ENCODE measurements at regions not wholly inside any gene's neighbourhood (a gene's known extent, or its start where the extent isn't known, plus 50 kb on each side); places are given as distances from the start of the nearest gene placed in this dataset.
"Not testable (repeated sequence)": the region's sequence is repeated elsewhere in the genome, so short reads cannot be mapped to it uniquely, and the experiment has no call there.

DNA sequence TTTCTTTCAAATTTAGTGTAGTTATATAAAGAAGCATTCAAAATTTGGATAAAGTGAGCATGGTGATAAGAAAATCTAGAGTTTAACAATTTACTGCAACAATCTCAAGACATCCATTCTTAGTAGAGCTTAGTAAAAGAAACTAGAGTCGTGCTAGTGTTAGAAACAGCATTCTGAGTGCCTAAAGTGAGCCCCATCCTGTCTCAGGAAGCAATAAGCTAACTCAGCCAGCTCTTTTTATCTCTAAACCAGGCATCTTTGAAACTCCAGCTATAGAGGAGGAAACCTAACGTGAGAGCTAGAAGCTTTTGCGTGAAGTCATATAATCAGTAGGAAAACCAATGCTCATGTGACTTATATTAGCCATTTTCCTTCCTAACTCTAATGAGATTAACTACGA lies 1187.1 kb upstream of the EPHA6 start:
- no peak for DNase-seq (ENCODE audit: low read depth in 2 of 2)

DNA sequence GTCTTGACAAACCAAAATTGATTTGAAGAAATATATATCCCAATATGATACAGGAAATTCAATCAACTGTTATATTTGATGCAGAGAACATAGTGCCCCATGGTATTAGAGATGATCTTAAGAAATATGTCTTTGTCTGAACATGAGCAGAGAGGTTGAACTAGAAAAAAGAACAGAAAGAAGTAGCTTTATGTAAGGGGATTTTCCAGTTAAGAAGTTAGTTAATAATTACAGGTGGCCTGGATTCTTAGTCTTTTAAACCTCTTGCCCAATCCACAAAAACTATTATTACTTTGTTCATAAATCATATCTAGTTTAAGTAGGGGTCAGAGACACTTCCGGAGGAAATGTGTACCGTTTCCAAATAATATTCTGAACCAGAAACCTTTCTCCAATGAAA lies 1186.7 kb upstream of the EPHA6 start:
- DNase-seq (ENCODE audit: low read depth in 2 of 2), result no peak

DNA sequence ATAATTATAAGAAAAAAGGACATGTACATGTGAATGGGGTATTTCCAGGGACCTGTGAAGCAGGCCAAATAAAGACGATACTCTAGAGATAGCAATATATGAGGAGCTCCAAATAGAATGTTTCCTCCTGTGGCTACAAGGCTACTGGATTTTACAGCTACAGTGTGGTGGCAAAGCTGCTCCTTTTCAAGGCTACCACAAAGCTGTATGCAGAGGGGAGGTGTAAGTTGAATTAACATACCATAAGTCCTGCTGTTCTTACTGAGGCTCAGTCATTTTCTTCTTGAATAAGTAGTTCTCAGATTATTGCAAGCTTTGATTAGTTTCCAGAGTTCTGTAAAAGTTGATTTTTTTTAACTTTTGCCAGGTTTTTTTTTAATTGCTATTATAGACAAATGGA lies 1184.6 kb upstream of the EPHA6 start:
- DNase-seq (ENCODE audit: low read depth in 2 of 2), result no peak

DNA sequence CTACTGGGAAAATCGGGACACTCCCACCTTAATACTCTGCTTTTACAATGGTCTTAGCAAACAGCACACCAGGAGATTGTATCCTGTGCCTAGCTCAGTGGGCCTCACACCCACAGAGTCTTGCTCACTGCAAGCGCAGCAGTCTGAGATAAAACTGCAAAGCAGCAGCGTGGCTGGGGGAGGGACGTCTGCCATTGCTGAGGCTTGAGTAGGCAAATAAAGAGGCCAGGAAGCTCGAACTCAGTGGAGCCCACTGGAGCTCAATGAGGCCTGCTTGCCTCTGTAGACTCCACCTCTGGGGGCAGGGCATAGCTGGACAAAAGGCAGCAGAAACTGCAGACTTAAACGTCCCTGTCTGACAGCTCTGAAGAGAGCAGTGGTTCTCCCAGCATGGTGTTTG lies 1169.1 kb upstream of the EPHA6 start:
- no peak for DNase-seq (ENCODE audit: low read depth in 2 of 2)

DNA sequence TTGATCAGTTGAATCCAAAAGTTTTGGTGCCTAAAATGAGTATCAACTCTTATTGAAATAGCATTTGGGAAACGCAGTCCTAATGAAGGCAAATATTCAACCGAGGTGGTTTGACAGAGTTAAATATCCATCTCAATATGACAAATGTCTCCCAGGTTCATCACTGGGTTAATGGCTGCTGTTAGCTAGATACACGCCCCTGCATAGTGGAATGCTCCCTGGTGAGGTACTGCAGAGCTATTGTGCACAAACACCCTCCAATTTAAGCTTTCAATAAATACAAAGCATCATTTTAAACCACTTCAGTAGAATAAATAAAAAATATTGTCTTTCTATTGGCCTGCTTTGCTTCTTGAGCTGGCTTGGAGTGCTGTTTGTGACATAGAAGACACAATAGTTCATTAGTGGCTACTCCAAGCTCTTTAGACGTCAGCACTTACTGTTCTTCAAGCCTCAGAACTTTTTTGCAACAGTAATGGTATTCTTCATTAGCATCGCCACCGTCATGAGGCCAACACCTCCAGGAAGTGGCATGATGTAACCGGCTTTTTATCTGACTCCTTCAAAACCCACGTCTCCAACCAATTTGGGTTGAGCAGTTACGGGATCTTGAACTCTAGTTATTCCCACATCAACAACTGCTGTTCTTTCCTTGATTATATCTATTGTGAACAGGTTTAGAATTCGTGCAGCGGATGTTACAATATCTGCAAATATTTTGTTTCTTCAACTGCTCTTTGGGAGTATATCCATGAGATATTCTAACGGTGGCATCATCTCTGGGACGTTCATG lies 1159.6 kb upstream of the EPHA6 start:
- DNase-seq (ENCODE audit: low read depth in 2 of 2), result no peak

DNA sequence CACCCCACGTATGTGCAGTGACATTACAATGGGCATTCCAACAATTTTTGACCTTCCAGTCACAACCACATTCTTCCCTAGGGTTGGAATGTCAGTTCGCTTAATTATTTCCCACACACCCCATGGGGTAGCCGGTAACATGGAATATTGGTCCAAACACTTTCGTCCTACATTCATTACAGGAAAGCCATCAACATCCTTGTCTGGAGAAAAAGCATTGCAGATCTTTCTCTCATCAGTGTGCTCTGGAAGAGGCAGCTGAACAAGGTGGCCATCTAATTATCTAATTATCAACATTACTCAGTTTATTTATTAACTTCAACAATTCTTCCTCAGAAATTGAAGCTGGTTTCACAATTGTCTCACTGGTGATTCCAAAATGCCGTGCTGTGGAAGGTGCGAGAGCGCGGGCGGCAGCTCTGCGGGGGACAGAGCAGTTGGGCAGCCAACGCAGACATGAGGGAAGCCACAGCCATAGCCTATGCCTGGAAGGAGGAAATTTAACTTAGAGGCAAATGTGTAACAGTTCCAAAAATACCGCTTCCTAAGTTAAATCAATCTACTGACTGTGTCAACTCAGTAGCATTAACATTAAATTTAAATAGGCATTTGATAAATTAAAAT lies 1158.9 kb upstream of the EPHA6 start:
- DNase-seq (ENCODE audit: low read depth in 2 of 2), result no peak

DNA sequence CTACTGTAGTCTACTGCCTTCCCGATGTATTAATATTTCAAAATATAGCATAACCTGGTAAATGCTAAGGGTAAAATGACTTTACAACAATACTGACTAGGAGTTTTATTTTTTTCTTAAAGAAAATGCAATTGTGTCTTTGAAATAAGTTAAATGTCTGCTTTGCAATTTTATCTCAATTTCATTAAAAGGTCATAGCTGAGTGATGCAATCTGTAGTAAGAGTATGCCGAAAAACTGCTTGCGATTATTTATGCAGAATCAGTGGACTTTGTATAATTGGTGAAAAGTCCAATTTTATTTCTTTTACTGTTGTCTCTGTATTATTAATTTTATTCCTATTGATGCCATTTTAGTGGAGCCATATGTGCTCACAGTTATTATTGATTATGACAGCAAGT lies 1143.6 kb upstream of the EPHA6 start:
- no peak for DNase-seq (ENCODE audit: low read depth in 2 of 2)

DNA sequence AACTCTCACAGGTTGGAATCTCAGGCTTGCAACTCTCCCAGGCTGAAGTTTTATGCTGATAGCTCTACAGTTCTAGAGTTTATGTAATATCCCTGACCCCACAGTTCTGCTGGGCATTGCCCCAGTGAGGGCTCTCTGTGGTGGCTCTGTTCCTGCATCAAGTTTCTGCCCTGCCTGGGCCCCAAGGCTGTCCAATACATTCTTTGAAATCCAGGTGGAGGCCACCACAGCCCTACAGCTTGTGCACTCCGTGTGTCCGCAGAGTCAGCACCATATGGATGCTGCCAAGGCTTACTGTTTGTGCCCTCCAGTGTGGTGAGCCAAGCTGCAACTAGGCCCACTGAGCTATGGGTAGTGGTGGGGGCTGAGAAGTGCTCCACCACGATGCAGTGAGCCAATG lies 1141.2 kb upstream of the EPHA6 start:
- no peak for DNase-seq (ENCODE audit: low read depth in 2 of 2)

DNA sequence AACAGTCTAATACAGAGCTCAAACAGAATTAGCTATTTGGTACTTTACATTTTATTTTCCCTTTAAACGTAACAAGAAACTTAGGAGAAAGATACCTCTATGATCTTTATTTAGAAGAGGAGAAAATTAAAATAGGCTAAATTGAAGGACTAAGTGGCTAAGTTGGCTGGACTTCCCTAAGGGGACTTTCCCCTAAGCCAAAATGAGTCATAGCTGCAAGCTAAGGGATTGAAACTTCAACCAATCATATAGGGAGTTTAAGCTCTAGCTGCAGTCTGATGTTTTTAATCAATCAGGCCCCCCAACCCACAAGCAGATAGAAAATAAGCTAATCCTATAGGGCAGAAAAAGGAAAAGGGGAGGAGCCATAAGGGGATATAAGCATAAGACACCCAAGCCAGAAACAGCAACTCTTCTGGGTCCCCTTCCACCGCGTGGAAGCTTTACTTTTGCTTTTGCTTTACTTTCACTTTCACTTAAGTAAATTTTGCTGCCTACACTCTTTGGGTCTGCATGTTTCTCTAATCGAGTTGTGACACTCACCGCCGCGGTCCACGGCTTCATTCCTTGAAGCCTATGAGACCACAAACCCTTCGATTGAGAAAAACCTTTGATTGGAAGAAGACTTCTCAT lies 1108.5 kb upstream of the EPHA6 start:
- DNase-seq (ENCODE audit: low read depth in 2 of 2), result no peak

DNA sequence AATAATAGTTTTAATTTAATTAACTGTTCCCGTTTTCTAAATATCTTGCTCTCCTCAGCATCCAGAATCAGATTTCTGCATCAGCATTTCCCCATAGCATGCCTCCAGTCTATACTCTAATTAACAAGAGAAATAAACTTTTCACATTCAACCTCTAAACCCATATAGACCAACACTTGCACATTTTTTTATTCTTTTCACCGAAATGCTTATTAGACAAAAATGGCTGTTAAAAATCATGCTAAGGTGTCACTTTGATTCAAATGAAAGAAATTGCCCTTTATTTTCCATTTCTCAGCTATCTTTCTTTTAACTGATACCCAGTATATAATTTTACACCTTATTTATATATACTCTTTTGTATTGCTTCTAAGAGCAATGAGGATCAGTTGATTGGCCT lies 1107.1 kb upstream of the EPHA6 start:
- no peak for DNase-seq (ENCODE audit: low read depth in 2 of 2)

DNA sequence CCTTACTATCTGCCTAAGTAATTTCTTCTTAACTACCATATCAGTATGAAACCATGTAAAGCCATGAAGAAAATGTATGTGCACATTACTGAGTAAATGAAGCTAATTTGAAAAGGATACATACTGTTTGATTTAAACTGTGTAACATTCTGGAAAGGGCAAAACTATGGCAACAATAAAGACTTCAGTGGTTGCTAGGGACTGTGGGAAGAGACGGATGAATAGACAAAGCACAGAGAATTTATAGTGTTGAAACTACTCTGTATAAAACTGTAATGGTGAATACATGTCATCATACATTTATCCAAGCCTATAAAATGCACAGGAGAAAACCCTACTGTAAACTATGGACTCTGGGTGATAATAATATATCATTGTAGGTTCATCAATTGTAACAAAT lies 1103.7 kb upstream of the EPHA6 start:
- no peak for DNase-seq (ENCODE audit: low read depth in 2 of 2)

DNA sequence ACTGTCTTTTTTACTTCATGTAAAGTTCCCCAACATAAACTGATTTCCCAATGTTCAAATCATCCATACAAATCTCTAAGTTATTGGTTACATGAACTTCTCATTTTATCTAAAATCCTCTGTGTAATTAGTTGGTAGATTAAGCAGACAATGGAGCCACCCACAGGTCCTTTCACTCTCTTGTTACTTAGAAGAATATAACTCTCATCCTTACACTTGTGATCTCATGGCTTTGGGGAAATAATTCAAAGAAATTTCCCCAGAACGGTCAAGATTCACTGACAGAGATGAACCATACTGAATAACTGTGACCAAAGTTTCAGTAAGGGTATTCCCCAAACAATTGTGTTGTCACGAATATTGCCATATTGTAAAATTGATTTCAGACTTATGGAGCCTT lies 1102.6 kb upstream of the EPHA6 start:
- no peak for DNase-seq (ENCODE audit: low read depth in 2 of 2)

DNA sequence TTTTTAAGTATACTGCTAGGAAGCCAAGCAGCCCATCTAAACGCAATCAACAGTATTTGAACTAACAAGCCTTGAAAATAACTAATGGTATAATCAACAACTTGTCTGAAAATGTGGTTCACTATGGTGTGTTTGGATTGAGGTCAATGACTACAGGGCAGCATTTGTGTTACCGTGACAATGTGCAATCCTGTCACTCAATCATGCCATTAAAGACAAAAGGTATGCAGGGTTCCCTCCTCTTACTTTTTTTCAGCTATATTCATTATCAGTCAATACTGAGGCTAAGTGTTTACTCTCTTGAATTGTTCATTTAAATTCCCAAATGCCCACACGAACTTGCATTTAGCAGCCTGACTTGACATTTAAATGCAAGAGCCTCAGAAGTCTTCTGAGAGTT lies 1099.3 kb upstream of the EPHA6 start:
- no peak for DNase-seq (ENCODE audit: low read depth in 2 of 2)

DNA sequence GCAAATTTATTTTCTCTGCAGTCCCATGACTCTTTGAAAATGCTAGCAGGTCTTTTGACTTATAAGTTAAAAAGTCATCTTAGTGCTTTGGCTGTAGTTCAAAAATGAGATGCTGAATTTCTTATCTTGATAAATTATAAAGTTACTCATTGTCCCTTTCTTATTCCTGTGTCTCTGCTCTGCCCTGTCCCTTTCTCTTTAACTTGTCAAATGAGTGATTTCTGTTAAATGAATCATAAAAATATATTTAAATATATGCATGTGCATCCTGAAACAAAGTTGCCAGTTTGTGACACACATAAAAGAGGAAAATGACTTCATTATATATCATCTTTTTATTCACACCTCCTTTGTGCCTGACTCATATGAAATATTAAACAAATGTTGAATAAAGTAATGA lies 1097.3 kb upstream of the EPHA6 start:
- no peak for DNase-seq (ENCODE audit: low read depth in 2 of 2)

DNA sequence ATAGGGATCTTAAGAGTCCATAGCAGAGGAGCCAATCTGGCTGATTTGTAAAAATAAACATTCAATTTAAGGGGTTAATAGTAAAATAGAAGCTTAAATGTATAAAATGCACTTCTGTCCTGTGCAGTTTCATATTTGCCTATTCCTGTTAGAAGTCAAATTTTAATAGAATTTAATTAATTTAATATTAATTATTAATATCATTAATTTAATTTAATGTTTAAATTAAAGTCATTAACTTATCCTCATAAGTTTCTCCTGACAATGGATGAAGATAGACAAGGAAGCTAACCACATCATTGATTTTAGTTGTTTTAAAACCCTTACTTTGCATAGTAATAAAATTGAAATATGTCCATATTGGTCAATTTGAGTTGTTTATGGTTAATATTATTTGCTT lies 1096.2 kb upstream of the EPHA6 start:
- no peak for DNase-seq (ENCODE audit: low read depth in 2 of 2)

DNA sequence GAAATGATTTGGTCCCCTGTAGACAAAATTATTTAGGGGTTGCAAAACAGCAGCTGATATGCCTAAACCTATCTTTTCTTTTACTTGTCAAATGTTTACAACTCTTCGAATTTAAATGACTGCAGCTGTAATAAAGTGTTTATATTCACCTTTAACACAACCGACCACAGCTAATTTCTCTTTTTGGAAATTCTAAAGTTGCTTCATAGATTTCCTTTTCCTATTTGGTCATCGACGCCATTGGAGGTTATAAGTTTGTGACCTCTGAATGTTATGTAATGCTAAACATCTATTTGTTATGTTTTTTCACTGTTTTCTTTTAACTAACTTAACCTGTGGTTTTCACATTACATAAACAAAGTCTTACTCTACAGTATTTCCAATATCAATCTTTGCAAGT lies 1094.9 kb upstream of the EPHA6 start:
- no peak for DNase-seq (ENCODE audit: low read depth in 2 of 2)

DNA sequence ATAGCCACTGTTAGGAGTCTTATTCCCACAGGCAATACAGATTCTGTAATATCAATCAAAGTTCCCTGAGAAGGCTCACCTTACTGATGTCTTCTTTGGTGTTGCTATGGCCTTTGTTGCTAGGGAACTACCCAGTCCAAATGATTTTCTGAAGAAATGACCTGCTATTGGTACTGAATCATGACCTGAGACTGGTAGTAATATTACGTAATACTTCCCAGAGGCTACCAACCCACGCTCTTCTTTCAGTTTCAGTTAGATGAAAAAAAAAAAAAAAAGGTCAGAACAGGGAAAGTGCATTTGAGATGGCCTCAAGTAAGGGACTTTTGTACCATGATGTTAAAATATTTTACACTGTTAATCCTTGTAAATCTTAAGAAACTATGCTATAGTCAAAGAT lies 1092.5 kb upstream of the EPHA6 start:
- DNase-seq (ENCODE audit: low read depth in 2 of 2), result no peak

DNA sequence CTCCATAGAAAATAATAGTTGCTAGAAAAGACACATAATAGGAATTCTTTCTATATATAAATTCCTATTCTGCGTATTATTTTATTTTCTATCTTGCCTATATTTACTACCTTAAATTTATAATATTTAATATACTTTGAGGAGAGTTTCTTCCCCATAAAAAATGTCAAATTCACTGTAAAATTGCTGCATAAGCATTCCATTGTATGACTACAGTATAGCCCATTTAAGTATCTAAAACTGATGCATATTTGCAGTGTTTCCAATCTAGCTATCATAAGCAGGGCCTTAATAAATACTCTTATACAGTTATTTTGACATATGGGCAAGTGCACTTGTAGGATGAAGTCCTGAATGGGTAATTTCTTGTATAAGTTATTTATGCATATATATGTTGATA lies 1088.6 kb upstream of the EPHA6 start:
- DNase-seq (ENCODE audit: low read depth in 2 of 2), result no peak

DNA sequence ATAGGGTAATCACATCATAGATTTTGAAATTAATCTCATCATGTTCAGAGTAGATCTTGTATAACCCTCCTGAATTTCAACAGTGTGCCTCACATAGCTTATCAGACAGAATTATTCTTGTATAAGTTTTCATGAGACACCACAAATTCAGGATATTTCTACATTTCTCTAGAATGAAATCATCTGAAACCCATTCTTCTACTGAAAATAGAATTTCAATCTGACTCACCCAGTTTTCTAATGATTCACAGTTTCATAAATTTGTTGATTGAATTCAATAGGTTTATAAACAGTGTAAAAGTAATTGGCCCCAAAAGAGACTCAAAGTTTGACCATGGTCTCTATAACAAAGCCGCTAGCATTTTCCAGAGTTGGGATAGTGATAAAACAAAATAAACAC lies 1082.6 kb upstream of the EPHA6 start:
- no peak for DNase-seq (ENCODE audit: low read depth in 2 of 2)

DNA sequence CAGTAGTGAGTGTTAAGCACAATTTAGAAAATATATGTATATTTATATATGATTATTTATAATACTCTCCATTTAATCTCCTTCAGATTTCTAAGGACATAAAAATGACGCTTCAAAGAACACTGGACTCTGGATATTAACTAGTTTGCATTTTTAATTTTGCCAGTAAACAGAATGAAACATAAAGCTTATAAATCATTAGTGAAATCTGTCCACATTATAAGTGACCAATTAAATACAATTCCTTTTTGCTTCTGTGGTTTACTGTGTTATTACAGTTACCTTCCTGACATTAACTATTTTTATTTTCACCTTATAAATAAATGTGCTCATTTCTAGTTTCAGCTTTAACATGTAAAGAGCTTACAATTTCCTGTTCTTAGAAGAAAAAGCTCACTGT lies 1081.1 kb upstream of the EPHA6 start:
- no peak for DNase-seq (ENCODE audit: low read depth in 2 of 2)

DNA sequence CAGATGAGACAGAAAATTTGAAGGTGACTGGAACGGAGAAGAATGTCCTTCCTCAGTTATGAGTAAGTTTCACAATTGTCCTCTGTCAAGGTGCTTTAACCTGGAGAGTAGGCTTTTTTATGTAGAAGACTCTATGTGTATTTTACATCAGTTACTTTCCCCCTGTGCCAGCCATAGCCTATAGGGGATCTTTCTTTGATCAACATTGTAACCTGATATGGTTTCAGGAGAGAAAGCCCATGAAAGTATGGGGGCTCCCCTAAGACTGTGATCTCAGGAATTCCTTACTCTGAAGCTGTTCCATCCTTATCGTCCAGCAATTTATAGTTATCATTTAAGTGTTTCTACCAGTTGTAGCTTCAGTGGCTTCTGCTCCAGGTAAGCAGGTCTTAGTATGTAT lies 1076.3 kb upstream of the EPHA6 start:
- DNase-seq (ENCODE audit: low read depth in 2 of 2), result no peak

DNA sequence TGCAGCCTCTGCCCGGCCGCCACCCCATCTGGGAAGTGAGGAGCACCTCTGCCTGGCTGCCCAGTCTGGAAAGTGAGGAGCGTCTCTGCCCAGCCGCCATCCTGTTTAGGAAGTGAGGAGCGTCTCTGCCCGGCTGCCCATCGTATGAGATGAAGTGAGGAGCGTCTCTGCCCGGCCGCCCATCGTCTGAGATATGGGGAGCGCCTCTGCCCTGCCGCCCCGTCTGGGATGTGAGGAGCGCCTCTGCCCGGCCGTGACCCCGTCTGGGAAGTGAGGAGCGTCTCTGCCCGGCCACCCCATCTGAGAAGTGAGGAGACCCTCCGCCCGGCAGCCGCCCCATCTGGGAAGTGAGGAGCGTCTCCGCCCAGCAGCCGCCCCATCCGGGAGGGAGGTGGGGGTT lies 1069.5 kb upstream of the EPHA6 start:
- not testable (repeated sequence) for DNase-seq (ENCODE audit: low read depth in 2 of 2)

DNA sequence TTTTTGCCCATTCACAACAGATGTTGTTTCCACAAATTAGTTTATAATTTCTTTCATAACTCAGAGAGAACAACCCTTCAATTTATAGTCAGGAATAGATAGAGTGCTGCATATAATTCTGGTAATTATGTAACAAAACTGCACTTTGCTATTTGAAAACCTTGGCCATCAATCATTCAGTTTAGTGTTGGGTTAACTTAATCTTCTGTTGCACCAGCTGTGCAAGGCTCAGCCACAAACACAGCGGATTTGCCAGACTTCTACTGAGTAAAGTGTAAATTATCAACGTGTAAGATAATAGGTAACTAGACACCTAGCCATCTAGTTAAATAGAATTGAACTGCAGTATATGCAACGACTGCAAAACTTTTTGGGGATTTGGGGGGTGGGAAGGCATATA lies 1064.3 kb upstream of the EPHA6 start:
- no peak for DNase-seq (ENCODE audit: low read depth in 2 of 2)

All from activated CD4-positive, alpha-beta T cell treated with anti-CD3 and anti-CD28 coated beads for 24 hours (primary cell).